LNCaP clone FGC (cell line): ENCODE measurements at regions not wholly inside any gene's neighbourhood (a gene's known extent, or its start where the extent isn't known, plus 50 kb on each side); places are given as distances from the start of the nearest gene placed in this dataset.

Experiments used
- DNase-seq: peaks from one replicate; pipeline ENCODE4 v3.0.0-alpha.2; 2011; ENCODE audit warnings: low read depth
- H3K4me3 ChIP-seq: 2 replicates; pipeline ENCODE4 v1.5.1; 2011; ENCODE audit warnings: mild to moderate bottlenecking, low read depth, low read length, control low read depth
- CTCF ChIP-seq: IDR thresholded peaks from 2 replicates; pipeline ENCODE4 v1.5.1; 2012; ENCODE audit warnings: mild to moderate bottlenecking; ENCODE audit not compliant: control insufficient read depth, insufficient read depth; ENCODE audit errors: extremely low read depth

GRCh38 chr10:37713132-37713501 is 144.3 kb downstream of the ZNF248 start:
- TF ChIP-seq CTCF: no peak
- DNase-seq: no peak
- no peak overlapping the region for H3K4me3 ChIP-seq

- no peak for TF ChIP-seq CTCF
- DNase-seq: no peak
Measured at GRCh38 chr10:37712489-37713131, 144.8 kb downstream of the ZNF248 start.

DNA sequence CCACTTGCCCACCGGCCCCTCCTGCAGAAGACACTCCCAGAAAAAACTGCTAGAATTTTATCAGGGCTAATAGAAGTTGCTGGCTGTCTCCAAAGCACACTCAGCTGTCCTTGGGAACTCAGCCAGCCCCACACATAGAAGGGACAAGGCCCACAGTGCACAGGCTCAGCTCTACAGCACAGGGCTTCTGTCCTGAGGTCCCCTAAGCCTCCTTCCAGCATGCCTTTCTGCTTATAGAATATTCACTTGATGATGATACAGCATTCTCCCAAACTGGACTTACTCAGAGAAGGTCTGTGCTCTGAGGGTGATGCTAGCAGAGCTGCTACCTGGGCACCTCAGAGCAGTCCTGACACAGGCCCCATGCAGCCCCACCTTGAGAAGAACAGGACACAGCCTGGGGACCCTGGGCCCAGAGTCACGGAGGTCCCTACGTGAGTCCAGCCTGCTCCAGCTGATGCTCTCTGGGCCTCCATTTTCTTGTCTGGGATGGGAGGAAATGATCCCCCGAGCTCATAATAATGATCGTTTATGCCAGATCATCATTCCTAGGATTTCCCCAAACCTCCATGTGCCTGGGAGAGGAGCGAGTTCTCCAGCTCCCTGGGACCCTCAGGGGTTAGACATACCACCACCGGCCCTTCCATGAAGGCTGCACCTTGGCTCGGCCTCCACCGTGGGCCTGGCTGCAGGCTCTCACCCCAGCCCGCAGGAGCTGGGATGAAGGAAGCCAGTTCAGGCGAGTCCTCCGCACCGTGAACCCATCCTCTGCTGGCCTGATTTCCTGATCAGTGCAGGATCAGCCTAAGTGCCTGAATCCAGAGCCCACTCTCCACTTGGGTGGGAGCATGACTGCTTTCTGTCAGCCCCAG is 145.6 kb downstream of the ZNF248 start:
- H3K4me3 ChIP-seq: no peak overlapping the region
- no peak for DNase-seq
- no peak for TF ChIP-seq CTCF

More at GRCh38 chr10:37712489-37713131, 144.8 kb downstream of the ZNF248 start:
- H3K4me3 ChIP-seq: no peak overlapping the region

- no peak for TF ChIP-seq CTCF
- no peak overlapping the region for H3K4me3 ChIP-seq
- no peak for DNase-seq
Measured at GRCh38 chr10:37710831-37711616, 146.4 kb downstream of the ZNF248 start.

DNA sequence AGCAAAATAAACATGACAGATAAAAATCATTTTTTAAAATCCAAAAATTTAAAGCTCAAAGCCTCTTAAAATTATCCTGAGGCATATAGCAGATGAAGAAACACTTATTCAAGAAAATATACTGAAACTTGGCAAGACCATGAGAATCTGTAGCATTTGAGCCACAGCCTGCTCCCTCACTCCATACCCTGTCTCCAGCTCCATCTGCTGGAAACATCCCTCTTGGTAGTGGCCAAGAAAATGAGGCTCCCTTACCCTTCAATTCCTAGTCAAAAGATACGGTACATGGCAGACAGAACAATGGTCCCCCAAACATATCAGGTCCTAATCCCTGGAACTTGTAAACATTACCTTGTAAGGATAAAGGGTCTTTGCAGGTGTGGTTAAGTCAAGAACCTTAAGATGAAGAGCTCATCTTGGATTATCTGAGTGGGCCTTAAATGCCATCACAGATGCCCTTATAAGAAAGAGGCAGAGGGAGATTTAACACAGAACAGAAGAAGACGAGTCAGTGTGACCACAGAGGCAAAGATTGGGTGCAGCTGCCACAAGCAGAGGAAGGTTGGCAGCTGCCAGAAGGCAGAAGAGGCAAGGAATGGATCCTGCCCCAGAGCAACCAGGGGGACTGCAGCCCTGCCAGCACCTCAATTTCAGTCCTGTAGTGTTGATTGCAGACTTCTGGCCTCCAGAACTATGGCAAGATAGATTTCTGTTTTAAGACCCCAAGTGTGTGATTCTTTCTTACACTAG is 149.4 kb downstream of the ZNF248 start:
- peak; percentile 45 for TF ChIP-seq CTCF
- DNase-seq: no peak
- H3K4me3 ChIP-seq: no peak overlapping the region

- H3K4me3 ChIP-seq: no peak overlapping the region
- TF ChIP-seq CTCF: no peak
Measured at GRCh38 chr10:37704566-37704965, 152.8 kb downstream of the ZNF248 start.

More at GRCh38 chr10:37704566-37704965, 152.8 kb downstream of the ZNF248 start:
- DNase-seq: no peak
